ENCODE measurements at regions not wholly inside any gene's neighbourhood (a gene's known extent, or its start where the extent isn't known, plus 50 kb on each side); places are given as distances from the start of the nearest gene placed in this dataset.
"Not testable (repeated sequence)": the region's sequence is repeated elsewhere in the genome, so short reads cannot be mapped to it uniquely, and the experiment has no call there.

- in situ Hi-C loops (cut with HindIII; ENCODE audit: low sequenced_read_pairs): no loop called here
- no peak for DNase-seq (ENCODE audit: low spot score)
These were observed 57.1 kb upstream of the EOMES start for GRCh38 chr3:27779176-27779575.

DNA sequence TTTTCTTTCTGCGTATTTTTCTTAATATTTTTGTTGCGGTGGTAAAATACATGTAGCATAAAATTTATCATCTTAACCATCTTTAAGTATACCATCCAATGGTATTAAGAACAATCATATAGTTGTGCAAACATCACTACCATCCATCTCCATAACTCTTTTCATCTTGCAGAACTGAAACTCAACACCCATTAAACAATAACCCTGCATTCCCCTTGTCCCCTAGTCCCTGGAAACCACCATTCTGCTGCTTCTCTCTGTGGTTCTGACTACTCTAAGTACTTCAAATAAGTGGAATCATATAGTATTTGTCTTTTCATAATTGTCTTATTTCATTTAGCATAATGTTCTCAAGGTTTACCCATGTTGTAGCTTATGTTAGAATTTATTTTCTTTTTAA lies 67.3 kb upstream of the EOMES start:
- DNase-seq (ENCODE audit: low spot score): no peak
- in situ Hi-C loops (cut with HindIII; ENCODE audit: low sequenced_read_pairs): no loop called here

GRCh38 chr3:27791956-27792355 lies 69.8 kb upstream of the EOMES start:
- in situ Hi-C loops (cut with HindIII; ENCODE audit: low sequenced_read_pairs): no loop called here
- peak; percentile 44 for DNase-seq (ENCODE audit: low spot score)

DNA sequence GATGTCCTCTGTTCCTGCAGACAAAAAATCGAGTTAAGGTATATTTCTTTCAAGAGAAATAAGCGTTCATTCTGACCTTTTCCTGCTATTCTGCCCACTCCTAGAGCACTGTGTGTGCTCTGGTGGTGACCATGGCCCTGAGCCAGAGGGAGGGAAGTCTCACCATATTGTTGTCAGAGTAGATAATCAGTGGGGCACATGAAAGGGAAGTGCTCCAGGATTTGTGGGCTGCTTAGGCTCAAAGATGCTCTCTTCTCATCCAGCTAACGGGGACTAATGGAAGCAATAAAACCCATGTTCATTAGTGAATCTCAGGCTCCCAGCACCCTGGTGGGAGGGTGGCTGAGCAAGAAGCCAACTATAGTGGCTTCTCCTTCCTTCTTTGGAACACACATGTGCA lies 70.7 kb upstream of the EOMES start:
- DNase-seq (ENCODE audit: low spot score): peak; percentile 98
- in situ Hi-C loops (cut with HindIII; ENCODE audit: low sequenced_read_pairs): no loop called here

DNA sequence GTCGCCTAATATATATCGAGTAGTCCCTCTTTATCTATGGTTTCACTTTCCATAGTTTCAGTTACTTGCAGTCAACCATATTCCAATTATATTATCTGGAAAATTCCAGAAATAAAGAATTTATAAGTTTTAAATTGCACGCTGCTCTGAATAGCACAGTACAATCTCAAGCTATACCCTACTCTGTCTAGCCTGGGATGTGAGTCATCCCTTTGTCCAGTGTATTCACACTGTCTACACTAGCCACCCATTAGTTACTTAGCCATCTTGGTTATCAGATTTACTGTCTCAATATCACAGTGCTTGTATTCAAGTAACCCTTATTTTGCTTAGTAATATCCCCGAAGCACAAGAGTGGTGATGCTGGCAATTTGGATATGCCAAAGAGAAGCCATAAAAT lies 72.1 kb upstream of the EOMES start:
- in situ Hi-C loops (cut with HindIII; ENCODE audit: low sequenced_read_pairs): no loop called here

GRCh38 chr3:27796365-27796875 lies 74.3 kb upstream of the EOMES start:
- DNase-seq (ENCODE audit: low spot score): no peak
- in situ Hi-C loops (cut with HindIII; ENCODE audit: low sequenced_read_pairs): no loop called here

More for the DNA sequence above, 72.1 kb upstream of the EOMES start:
- DNase-seq (ENCODE audit: low spot score): no peak

GRCh38 chr3:27797773-27798172 lies 75.7 kb upstream of the EOMES start:
- DNase-seq (ENCODE audit: low spot score): no peak
- in situ Hi-C loops (cut with HindIII; ENCODE audit: low sequenced_read_pairs): no loop called here

DNA sequence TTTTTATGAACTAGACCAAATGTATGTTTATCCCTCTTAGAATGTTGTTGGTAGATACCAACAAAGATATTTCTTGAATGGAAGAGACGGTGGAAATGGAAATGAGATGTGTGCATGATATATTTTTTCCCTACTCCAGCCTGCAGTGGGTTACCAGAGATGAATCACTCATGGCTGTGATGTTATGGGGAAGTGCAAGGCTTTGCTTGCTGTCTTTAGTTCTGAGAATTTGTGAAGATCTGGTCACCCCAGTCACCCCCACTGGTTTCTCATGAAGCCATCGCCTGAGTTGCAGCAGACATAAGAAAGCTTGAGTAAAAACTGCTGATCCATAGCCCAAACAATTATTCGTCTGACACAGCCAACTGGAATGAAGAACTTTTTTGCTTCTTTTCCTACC lies 78.1 kb upstream of the EOMES start:
- DNase-seq (ENCODE audit: low spot score): no peak
- in situ Hi-C loops (cut with HindIII; ENCODE audit: low sequenced_read_pairs): no loop called here

- in situ Hi-C loops (cut with HindIII; ENCODE audit: low sequenced_read_pairs): no loop called here
- no peak for DNase-seq (ENCODE audit: low spot score)
These were observed 80.3 kb upstream of the EOMES start for GRCh38 chr3:27802425-27802824.

- DNase-seq (ENCODE audit: low spot score): no peak
- in situ Hi-C loops (cut with HindIII; ENCODE audit: low sequenced_read_pairs): no loop called here
These were observed 80.7 kb upstream of the EOMES start for GRCh38 chr3:27802849-27803248.

- in situ Hi-C loops (cut with HindIII; ENCODE audit: low sequenced_read_pairs): no loop called here
These were observed 83.2 kb upstream of the EOMES start for GRCh38 chr3:27805282-27805681.

GRCh38 chr3:27813255-27813654 lies 91.1 kb upstream of the EOMES start:
- in situ Hi-C loops (cut with HindIII; ENCODE audit: low sequenced_read_pairs): no loop called here

More at GRCh38 chr3:27805282-27805681, 83.2 kb upstream of the EOMES start:
- DNase-seq (ENCODE audit: low spot score): no peak

DNA sequence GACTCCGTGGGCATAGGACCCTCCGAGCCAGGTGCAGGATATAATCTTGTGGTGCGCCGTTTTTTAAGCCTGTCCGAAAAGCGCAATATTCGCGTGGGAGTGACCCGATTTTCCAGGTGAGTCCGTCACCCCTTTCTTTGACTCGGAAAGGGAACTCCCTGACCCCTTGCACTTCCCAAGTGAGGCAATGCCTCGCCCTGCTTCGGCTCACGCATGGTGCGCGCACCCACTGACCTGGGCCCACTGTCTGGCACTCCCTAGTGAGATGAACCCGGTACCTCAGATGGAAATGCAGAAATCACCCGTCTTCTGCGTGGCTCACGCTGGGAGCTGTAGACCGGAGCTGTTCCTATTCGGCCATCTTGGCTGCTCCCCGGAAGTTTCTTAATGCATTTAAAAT lies 99.5 kb upstream of the EOMES start:
- in situ Hi-C loops (cut with HindIII; ENCODE audit: low sequenced_read_pairs); DNase-seq (ENCODE audit: low spot score): not testable (repeated sequence)

More at GRCh38 chr3:27813255-27813654, 91.1 kb upstream of the EOMES start:
- no peak for DNase-seq (ENCODE audit: low spot score)

DNA sequence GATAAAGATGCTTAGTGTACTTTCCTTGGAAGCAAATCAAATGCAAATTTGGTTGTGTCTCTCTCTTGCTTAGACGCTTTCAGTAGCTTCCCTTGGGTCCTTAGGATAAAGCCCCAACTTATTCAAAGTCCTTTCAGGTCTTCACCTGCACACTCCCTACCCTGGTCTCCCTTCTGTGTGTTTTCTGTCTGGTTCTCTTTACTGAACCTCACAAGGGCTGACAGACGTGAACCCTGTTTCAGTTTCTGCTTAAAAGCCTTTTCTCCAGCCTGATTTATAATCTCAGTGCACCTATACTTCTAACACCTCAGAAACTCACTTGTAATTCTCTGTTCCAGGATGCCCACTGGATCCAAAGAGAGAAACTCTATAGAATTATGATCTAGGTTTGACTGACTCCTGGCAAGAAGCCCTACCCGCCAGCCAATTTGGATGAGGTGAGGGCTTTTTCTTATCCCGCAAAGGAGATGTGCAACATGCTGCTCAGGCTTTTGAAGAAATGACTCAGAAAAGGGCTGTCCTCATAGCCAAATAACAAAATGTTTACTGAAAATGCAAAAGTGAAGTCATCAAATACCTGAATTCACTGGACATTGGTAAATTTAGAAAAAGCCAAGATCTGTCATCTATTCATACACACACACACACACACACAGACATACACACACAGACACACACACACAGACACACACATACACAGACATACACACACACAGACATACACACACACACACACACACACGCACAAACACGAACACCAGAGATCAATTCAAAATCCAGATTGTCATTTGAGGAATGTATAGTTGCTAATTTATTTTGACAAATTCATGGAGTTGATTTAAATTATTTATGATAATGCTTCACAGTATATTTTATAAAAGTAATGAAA lies 102.4 kb upstream of the EOMES start:
- in situ Hi-C loops (cut with HindIII; ENCODE audit: low sequenced_read_pairs): no loop called here
- no peak for DNase-seq (ENCODE audit: low spot score)

GRCh38 chr3:27826448-27826847 lies 104.3 kb upstream of the EOMES start:
- in situ Hi-C loops (cut with HindIII; ENCODE audit: low sequenced_read_pairs): no loop called here
- DNase-seq (ENCODE audit: low spot score): no peak

DNA sequence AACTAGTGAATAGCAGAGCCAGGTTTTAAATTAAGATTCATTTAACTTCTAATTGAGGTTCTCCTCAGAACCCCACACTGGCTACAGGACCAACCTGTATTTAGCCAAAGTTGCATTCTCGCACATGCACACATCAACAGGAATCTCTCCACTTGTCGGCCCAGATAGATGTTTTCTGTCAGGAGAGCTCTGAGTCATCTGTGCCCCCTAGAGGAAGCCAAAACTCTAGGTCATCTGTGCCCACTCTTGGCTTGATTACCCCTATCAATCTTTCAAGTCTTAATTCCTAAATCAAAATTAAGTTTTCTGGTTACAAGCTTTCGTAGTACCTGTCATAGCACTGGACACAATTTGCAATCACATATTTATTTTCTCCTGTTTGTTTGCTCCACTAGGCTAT lies 104.9 kb upstream of the EOMES start:
- peak; percentile 2 for DNase-seq (ENCODE audit: low spot score)
- in situ Hi-C loops (cut with HindIII; ENCODE audit: low sequenced_read_pairs): no loop called here

DNA sequence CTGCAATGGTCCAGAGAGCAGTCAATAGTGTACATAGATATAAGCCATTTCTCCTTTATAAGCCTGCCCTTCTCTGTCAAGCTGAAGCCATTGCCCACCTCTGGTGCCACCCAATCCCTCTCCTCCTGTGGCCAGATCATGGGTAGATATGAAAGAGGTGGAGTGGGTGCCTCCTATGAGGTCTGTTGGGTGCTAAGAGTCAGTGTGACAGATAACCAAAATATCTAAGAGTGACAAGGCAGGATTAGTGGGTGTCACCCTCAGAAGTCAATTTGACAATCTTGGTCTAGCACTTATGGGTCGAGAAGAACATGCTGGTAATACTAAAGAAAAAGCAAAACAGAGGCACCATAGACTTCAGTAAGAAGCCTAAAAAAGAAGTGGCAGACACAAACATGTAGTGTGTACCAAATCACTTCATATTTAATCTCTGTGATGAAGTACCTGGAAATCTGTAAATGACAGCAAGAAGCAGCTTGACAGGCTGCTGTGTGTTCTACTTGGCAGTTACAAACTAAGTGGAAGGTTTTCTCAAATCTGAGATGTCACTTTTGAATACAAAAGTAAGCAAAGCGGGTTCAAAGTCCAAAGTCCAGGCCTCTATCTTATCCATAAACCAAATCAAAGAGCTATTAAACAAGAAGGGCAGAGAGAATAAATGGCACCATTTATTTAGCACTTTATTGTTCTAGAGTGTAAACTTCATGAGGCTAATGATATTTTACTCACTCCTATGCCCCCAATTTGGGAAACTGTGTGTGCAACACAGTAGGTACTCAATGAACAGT lies 118.9 kb upstream of the EOMES start:
- in situ Hi-C loops (cut with HindIII; ENCODE audit: low sequenced_read_pairs): no loop called here
- no peak for DNase-seq (ENCODE audit: low spot score)

- no peak for DNase-seq (ENCODE audit: low spot score)
- in situ Hi-C loops (cut with HindIII; ENCODE audit: low sequenced_read_pairs): no loop called here
These were observed 122.0 kb upstream of the EOMES start for GRCh38 chr3:27844052-27844675.

- no peak for DNase-seq (ENCODE audit: low spot score)
- in situ Hi-C loops (cut with HindIII; ENCODE audit: low sequenced_read_pairs): no loop called here
These were observed 125.6 kb upstream of the EOMES start for GRCh38 chr3:27847697-27848096.

GRCh38 chr3:27848826-27849225 lies 126.7 kb upstream of the EOMES start:
- in situ Hi-C loops (cut with HindIII; ENCODE audit: low sequenced_read_pairs): no loop called here
- DNase-seq (ENCODE audit: low spot score): no peak
